ENCODE measurements at regions not wholly inside any gene's neighbourhood (a gene's known extent, or its start where the extent isn't known, plus 50 kb on each side); places are given as distances from the start of the nearest gene placed in this dataset.

- CTCF ChIA-PET: no interaction called here
- H3K36me3 ChIP-seq (ENCODE audit: low read depth, low read length): no peaks in the 10 kb centered on the region
- intact Hi-C loops (cut with micrococcal nuclease): no loop called here
- POLR2A ChIA-PET (ENCODE audit: unreplicated experiment): no interaction called here
- no TSS peak for BruUV-seq (replicated peaks)
- no peak overlapping the region for H3K27ac ChIP-seq (ENCODE audit: low read length)
- no peaks in the 10 kb centered on the region for H3K4me1 ChIP-seq (ENCODE audit: insufficient read depth, low read length)
- no peak for TF ChIP-seq EZH2phosphoT487 (IDR thresholded peaks at IDR 0.05; ENCODE audit: borderline replicate concordance, low read length)
- no peak for TF ChIP-seq CTCF (conservative IDR thresholded peaks at IDR 0.05; ENCODE audit: low read depth, low read length)
- no peaks in the 10 kb centered on the region for H4K20me1 ChIP-seq (ENCODE audit: low read length)
- no peak overlapping the region for H2AFZ ChIP-seq (ENCODE audit: low read length)
- H3K4me3 ChIP-seq (ENCODE audit: low read length): no peak overlapping the region
- DNase-seq (no peak), ATAC-seq (no peak)
- H3K9ac ChIP-seq (ENCODE audit: low read length): no peak overlapping the region
- H3K79me2 ChIP-seq (ENCODE audit: low read length): no peaks in the 10 kb centered on the region
- no peak overlapping the region for H3K4me2 ChIP-seq (ENCODE audit: low read length)
- no peaks in the 10 kb centered on the region for H3K27me3 ChIP-seq (ENCODE audit: low read length)
- no peaks in the 10 kb centered on the region for H3K9me2 ChIP-seq (replicated peaks; ENCODE audit: low read length)
- no peaks in the 10 kb centered on the region for H3F3A ChIP-seq (ENCODE audit: low read length, unreplicated experiment)
- H3K9me3 ChIP-seq (ENCODE audit: low read length): no peaks in the 10 kb centered on the region
Measured at GRCh38 chr18:55012008-55012407, 52.7 kb upstream of the CCDC68 start.
